Tibial nerve (tissue), 4 donors: ENCODE measurements at regions not wholly inside any gene's neighbourhood (a gene's known extent, or its start where the extent isn't known, plus 50 kb on each side); places are given as distances from the start of the nearest gene placed in this dataset.

Experiments
- DNase-seq, 2 donors: peaks; one replicate each; pipeline ENCODE4 v3.0.0-alpha.2; 2019; ENCODE audit warnings: low spot score in 2 of 2
- H3K27ac ChIP-seq, 4 donors: fragments of 200-600 bp; sonication (generic) in 3 of 4; one replicate each; pipeline ENCODE4 v1.5.1; 2017 to 2019; ENCODE audit warnings: mild to moderate bottlenecking in 1 of 4
- H3K27me3 ChIP-seq, 2 donors: fragments of 200-600 bp; sonication (generic) in 1 of 2; one replicate each; pipeline versions ENCODE4 v1.5.1 to v1.6.0; 2017 to 2019
- H3K36me3 ChIP-seq, 3 donors: fragments of 200-600 bp; sonication (generic); one replicate each; pipeline ENCODE4 v1.5.1; 2018 to 2019
- H3K4me1 ChIP-seq, 4 donors: fragments of 200-600 bp; sonication (generic) in 3 of 4; one replicate each; pipeline ENCODE4 v1.5.1; 2017 to 2019
- H3K4me3 ChIP-seq, 4 donors: fragments of 200-600 bp; sonication (generic) in 3 of 4; one replicate each; pipeline ENCODE4 v1.5.1; 2017 to 2019; ENCODE audit warnings: mild to moderate bottlenecking in 1 of 4, moderate library complexity in 1 of 4
- H3K9me3 ChIP-seq, 4 donors: fragments of 200-600 bp; sonication (generic) in 3 of 4; one replicate each; pipeline ENCODE4 v1.5.1; 2017 to 2019
- CTCF ChIP-seq, 5 experiments: fragments of 200-600 bp in 3 of 5; fragments of 450-650 bp in 2 of 5; sonication (generic) in 3 of 5; IDR thresholded peaks; one replicate each; pipeline ENCODE4 v1.5.1; 2016 to 2019; ENCODE audit warnings: antibody characterized with exemption in 5 of 5, mild to moderate bottlenecking in 3 of 5, moderate library complexity in 2 of 5
- EP300 ChIP-seq, 2 donors: sonication (generic); formaldehyde crosslinking; IDR thresholded peaks; one replicate each; pipeline ENCODE4 v1.6.1; 2017; ENCODE audit warnings: antibody characterized with exemption in 2 of 2, mild to moderate bottlenecking in 1 of 2
- POLR2A ChIP-seq, 2 donors: fragments of 450-650 bp; IDR thresholded peaks; one replicate each; pipeline ENCODE4 v1.6.1; 2017; ENCODE audit warnings: antibody characterized with exemption in 2 of 2, mild to moderate bottlenecking in 2 of 2, moderate library complexity in 2 of 2
- WGBS, 2 donors: methylation state at CpG; one replicate each; pipeline ENCODE4 v1.1.5; 2018; 5-methylcytosine and 5-hydroxymethylcytosine counted together

GRCh38 chr5:165327631-165328030 lies 1822.2 kb downstream of the MAT2B start:
- Histone ChIP-seq H3K27me3 (no peaks in the 10 kb centered on the region), H3K4me1 (no peaks in the 10 kb centered on the region), H3K27ac (no peak overlapping the region), H3K4me3 (no peak overlapping the region), H3K36me3 (no peaks in the 10 kb centered on the region), H3K9me3 (no peaks in the 10 kb centered on the region)
- DNase-seq, result no peak
- 97 to 98% methylated on average over 2 of the region's 2 CpGs for WGBS, 2 donors
- TF ChIP-seq POLR2A (IDR thresholded peaks at IDR 0.05) (no peak), EP300 (IDR thresholded peaks at IDR 0.05) (no peak), CTCF (IDR thresholded peaks at IDR 0.05) (no peak)

- H3K4me3 ChIP-seq, result no peak overlapping the region
- DNase-seq, result no peak
- TF ChIP-seq EP300 (IDR thresholded peaks at IDR 0.05) (no peak), CTCF (IDR thresholded peaks at IDR 0.05) (no peak), POLR2A (IDR thresholded peaks at IDR 0.05) (no peak)
- H3K9me3 ChIP-seq, result no peaks in the 10 kb centered on the region
- no peaks in the 10 kb centered on the region for H3K4me1 ChIP-seq
- no peaks in the 10 kb centered on the region for H3K36me3 ChIP-seq
- H3K27me3 ChIP-seq, result no peaks in the 10 kb centered on the region
- H3K27ac ChIP-seq, result no peak overlapping the region
These were observed 1823.4 kb downstream of the MAT2B start for GRCh38 chr5:165328846-165329245.

- TF ChIP-seq POLR2A (IDR thresholded peaks at IDR 0.05) (no peak), CTCF (IDR thresholded peaks at IDR 0.05) (no peak), EP300 (IDR thresholded peaks at IDR 0.05) (no peak)
- no peak overlapping the region for H3K27ac ChIP-seq
- no peaks in the 10 kb centered on the region for H3K36me3 ChIP-seq
- 95 to 96% methylated on average over 3 of the region's 3 CpGs for WGBS, 2 donors
- no peaks in the 10 kb centered on the region for H3K4me1 ChIP-seq
- H3K4me3 ChIP-seq, result no peak overlapping the region
- no peak for DNase-seq
- H3K9me3 ChIP-seq, result no peaks in the 10 kb centered on the region
- H3K27me3 ChIP-seq, result no peaks in the 10 kb centered on the region
These were observed 1828.2 kb downstream of the MAT2B start for GRCh38 chr5:165333623-165334022.

- no peaks in the 10 kb centered on the region for H3K9me3 ChIP-seq
- H3K27me3 ChIP-seq, result no peaks in the 10 kb centered on the region
- no peak overlapping the region for H3K4me3 ChIP-seq
- DNase-seq, result no peak
- TF ChIP-seq POLR2A (IDR thresholded peaks at IDR 0.05) (no peak), CTCF (IDR thresholded peaks at IDR 0.05) (no peak), EP300 (IDR thresholded peaks at IDR 0.05) (no peak)
- WGBS, 2 donors, result 65 to 71% methylated on average over 2 of the region's 2 CpGs
- H3K36me3 ChIP-seq, result no peaks in the 10 kb centered on the region
- H3K4me1 ChIP-seq, result no peaks in the 10 kb centered on the region
- no peak overlapping the region for H3K27ac ChIP-seq
These were observed 1828.8 kb downstream of the MAT2B start for GRCh38 chr5:165334201-165334600.

- Histone ChIP-seq H3K4me3 (no peak overlapping the region), H3K4me1 (no peaks in the 10 kb centered on the region), H3K36me3 (no peaks in the 10 kb centered on the region), H3K9me3 (no peaks in the 10 kb centered on the region), H3K27ac (no peak overlapping the region), H3K27me3 (no peaks in the 10 kb centered on the region)
- no peak for DNase-seq
- 42 to 46% methylated on average over 1 of the region's 1 CpG for WGBS, 2 donors
- no peak for TF ChIP-seq CTCF (IDR thresholded peaks at IDR 0.05)
- TF ChIP-seq EP300 (IDR thresholded peaks at IDR 0.05), result no peak
- TF ChIP-seq POLR2A (IDR thresholded peaks at IDR 0.05), result no peak
These were observed 1844.3 kb downstream of the MAT2B start for GRCh38 chr5:165349735-165350134.
